ENCODE measurements at regions not wholly inside any gene's neighbourhood (a gene's known extent, or its start where the extent isn't known, plus 50 kb on each side); places are given as distances from the start of the nearest gene placed in this dataset.

- TF ChIP-seq CTCF (IDR thresholded peaks at IDR 0.05) (no peak), EZH2phosphoT487 (IDR thresholded peaks at IDR 0.05) (no peak)
These were observed 746.6 kb downstream of the SLITRK5 start for GRCh38 chr13:88417801-88418200.

Measured in neural progenitor cell (in vitro differentiated cells).